Lung (tissue), 11 donors: ENCODE measurements at regions not wholly inside any gene's neighbourhood (a gene's known extent, or its start where the extent isn't known, plus 50 kb on each side); places are given as distances from the start of the nearest gene placed in this dataset.
A peak's percentile ranks its signal among the peaks of the same experiment; 100 is the strongest.

Source experiments
- ATAC-seq: fragments of 200-7000 bp; cut with Tn5 transposase; one replicate; pipeline ENCODE4 v1.9.1; 2020; ENCODE audit warnings: moderate number of reproducible peaks; ENCODE audit not compliant: insufficient read depth, low FRiP score
- DNase-seq, 3 donors: peaks; one replicate each; pipeline ENCODE4 v3.0.0-alpha.2; 2013 to 2017
- H3K27ac ChIP-seq, 2 donors: one replicate each; pipeline ENCODE4 v1.5.1; 2013; ENCODE audit warnings: mild to moderate bottlenecking in 2 of 2, moderate library complexity in 2 of 2, control low read depth in 1 of 2, inconsistent platforms in 1 of 2, low read depth in 1 of 2, low read length in 1 of 2
- H3K27me3 ChIP-seq, 3 donors: one replicate each; pipeline ENCODE4 v1.5.1; 2013; ENCODE audit warnings: low read length in 2 of 3; ENCODE audit not compliant: control insufficient read depth in 3 of 3, insufficient read depth in 3 of 3
- H3K36me3 ChIP-seq, 4 donors: one replicate each; pipeline ENCODE4 v1.5.1; 2013; ENCODE audit warnings: low read length in 4 of 4, mild to moderate bottlenecking in 1 of 4, moderate library complexity in 1 of 4; ENCODE audit not compliant: control insufficient read depth in 4 of 4, insufficient read depth in 4 of 4
- H3K4me1 ChIP-seq, 5 donors: one replicate each; pipeline ENCODE4 v1.5.1; 2013; ENCODE audit warnings: low read length in 5 of 5, mild to moderate bottlenecking in 2 of 5, moderate library complexity in 1 of 5; ENCODE audit not compliant: control insufficient read depth in 5 of 5, insufficient read depth in 5 of 5
- H3K4me3 ChIP-seq: one replicate; pipeline ENCODE4 v1.5.1; 2013; ENCODE audit warnings: mild to moderate bottlenecking, control low read depth, moderate library complexity
- H3K9ac ChIP-seq, 2 donors: one replicate each; pipeline ENCODE4 v1.5.1; 2013; ENCODE audit warnings: low read length in 2 of 2, control low read depth in 1 of 2; ENCODE audit not compliant: insufficient read depth in 1 of 2
- H3K9me3 ChIP-seq, 4 donors: one replicate each; pipeline ENCODE4 v1.5.1; 2013; ENCODE audit warnings: low read length in 3 of 4, mild to moderate bottlenecking in 1 of 4, moderate library complexity in 1 of 4; ENCODE audit not compliant: control insufficient read depth in 4 of 4, insufficient read depth in 3 of 4
- CTCF ChIP-seq: IDR thresholded peaks from 2 replicates; pipeline ENCODE4 v1.5.1; 2012; ENCODE audit warnings: mild to moderate bottlenecking; ENCODE audit errors: control extremely low read depth, extremely low read depth
- whole genome bisulfite sequencing, 2 donors: extraction: QIAGEN DNeasy Blood & Tissue Kit; methylation state at CpG; one replicate each; pipeline ENCODE4 v1.1.7; 2013; 5-methylcytosine and 5-hydroxymethylcytosine counted together
- donor health status: control.
- donor health status: control.
- donor health status: Bipolar disorder and iron deficiency.
- donor health status: healthy.
- donor health status: DM: yes; HTN: yes; CAD: no.

GRCh38 chr4:112889619-112890527 lies 159.6 kb upstream of the ANK2 start:
- peak overlapping the region in 1 of 2 donors; percentile 43 for H3K9ac ChIP-seq
- no peak for TF ChIP-seq CTCF
- 50 to 61% methylated on average over 5 of the region's 5 CpGs for WGBS, 2 donors
- H3K27ac ChIP-seq: no peak overlapping the region
- ATAC-seq: no peak
- H3K36me3 ChIP-seq: no peaks in the 10 kb centered on the region
- peaks cover 0 to 6% (median 0%) of the 10 kb centered on the region in 5 donors for H3K4me1 ChIP-seq
- DNase-seq: peak in 2 of 3 donors; percentile 77 to 89
- H3K4me3 ChIP-seq: no peak overlapping the region
- H3K27me3 ChIP-seq: no peaks in the 10 kb centered on the region
- no peaks in the 10 kb centered on the region for H3K9me3 ChIP-seq

- H3K9me3 ChIP-seq: no peaks in the 10 kb centered on the region
- WGBS, 2 donors: 90 to 96% methylated on average over 3 of the region's 3 CpGs
- H3K36me3 ChIP-seq: no peaks in the 10 kb centered on the region
- no peak for DNase-seq
- H3K4me1 ChIP-seq: peaks cover 0 to 7% (median 2%) of the 10 kb centered on the region in 5 donors
- no peak for ATAC-seq
- H3K4me3 ChIP-seq: no peak overlapping the region
- no peak for TF ChIP-seq CTCF
- no peak overlapping the region for H3K9ac ChIP-seq
- no peak overlapping the region for H3K27ac ChIP-seq
- H3K27me3 ChIP-seq: no peaks in the 10 kb centered on the region
Observed at GRCh38 chr4:112894480-112894879, 155.0 kb upstream of the ANK2 start.

GRCh38 chr4:112894951-112895350 lies 154.5 kb upstream of the ANK2 start:
- no peaks in the 10 kb centered on the region for H3K9me3 ChIP-seq

More at GRCh38 chr4:112894951-112895350, 154.5 kb upstream of the ANK2 start:
- Histone ChIP-seq H3K4me3 (no peak overlapping the region), H3K4me1 (peaks cover 0 to 7% (median 0%) of the 10 kb centered on the region in 5 donors), H3K9ac (no peak overlapping the region), H3K36me3 (no peaks in the 10 kb centered on the region), H3K27me3 (no peaks in the 10 kb centered on the region), H3K27ac (no peak overlapping the region)
- 83 to 84% methylated on average over 1 of the region's 1 CpG for WGBS, 2 donors
- ATAC-seq: no peak
- DNase-seq: no peak
- no peak for TF ChIP-seq CTCF
